Testis (tissue), 2 donors: ENCODE measurements at regions not wholly inside any gene's neighbourhood (a gene's known extent, or its start where the extent isn't known, plus 50 kb on each side); places are given as distances from the start of the nearest gene placed in this dataset.

ENCODE experiments used
- CTCF ChIP-seq, 3 experiments: fragments of 450-650 bp in 2 of 3; fragments of 200-600 bp in 1 of 3; sonication (generic) in 1 of 3; IDR thresholded peaks; one replicate each; pipeline ENCODE4 v1.5.1; 2016 to 2019; ENCODE audit warnings: antibody characterized with exemption in 3 of 3, mild to moderate bottlenecking in 2 of 3, moderate library complexity in 1 of 3
- POLR2A ChIP-seq: fragments of 450-650 bp; IDR thresholded peaks from one replicate; pipeline ENCODE4 v1.6.1; 2017; ENCODE audit warnings: antibody characterized with exemption, mild to moderate bottlenecking, moderate library complexity

- TF ChIP-seq CTCF (IDR thresholded peaks at IDR 0.05) (no peak), POLR2A (no peak)
Observed at GRCh38 chr1:222127096-222127495, 385.2 kb upstream of the DUSP10 start.
